Stimulated activated CD4-positive, alpha-beta T cell treated with anti-CD3 and anti-CD28 coated beads, Interleukin-2, amount 100 ng/mL, for 24 hours (primary cell): ENCODE measurements at regions not wholly inside any gene's neighbourhood (a gene's known extent, or its start where the extent isn't known, plus 50 kb on each side); places are given as distances from the start of the nearest gene placed in this dataset.
"Not testable (repeated sequence)": the region's sequence is repeated elsewhere in the genome, so short reads cannot be mapped to it uniquely, and the experiment has no call there.

ENCODE experiments used
- DNase-seq, 2 donors: peaks; one replicate each; pipeline ENCODE4 v3.0.0-alpha.2; 2020

DNA sequence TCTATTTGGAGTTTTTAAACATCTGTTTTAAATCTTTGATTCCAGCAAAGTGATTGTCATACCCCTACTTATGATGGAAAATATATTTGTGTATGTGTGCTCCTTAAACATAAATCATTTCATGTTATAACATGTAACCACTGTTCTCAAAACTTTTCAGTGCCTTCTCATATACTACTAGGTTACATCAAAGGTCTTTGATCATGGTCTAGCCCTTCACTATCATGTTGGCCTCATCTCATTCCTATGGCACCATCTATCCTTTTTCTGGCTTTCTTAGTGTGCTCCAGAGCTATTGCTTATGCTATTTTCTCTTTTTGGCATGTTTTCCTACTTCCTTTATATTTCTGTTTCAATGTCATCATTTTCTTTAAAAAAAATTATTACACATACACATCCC lies 367.9 kb upstream of the SLC39A10 start:
- no peak for DNase-seq

DNA sequence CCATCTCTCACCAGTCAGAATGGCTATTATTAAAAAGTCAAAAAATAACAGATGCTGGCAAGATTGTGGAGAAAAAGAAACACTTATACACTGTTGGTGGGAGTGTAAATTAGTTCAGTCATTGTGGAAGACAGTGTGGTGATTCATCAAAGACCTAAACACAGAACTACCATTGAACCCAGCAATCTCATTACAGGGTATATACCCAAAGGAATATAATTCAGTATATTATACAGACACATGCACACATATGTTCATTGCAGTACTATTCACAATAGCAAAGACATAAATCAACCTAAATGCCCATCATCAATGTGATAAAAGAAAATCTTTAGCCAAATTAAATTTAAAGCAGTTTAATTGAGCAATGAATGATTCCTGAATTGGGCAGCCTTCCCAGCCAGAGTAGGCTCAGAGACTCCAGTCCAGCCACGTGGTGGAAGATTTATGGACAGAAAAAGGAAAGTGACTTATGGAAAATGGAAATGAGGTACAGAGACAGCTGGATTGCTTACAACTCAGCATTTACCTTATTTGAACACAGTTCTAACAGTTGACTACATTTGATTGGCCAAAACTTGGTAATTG lies 377.1 kb upstream of the SLC39A10 start:
- no peak for DNase-seq

DNA sequence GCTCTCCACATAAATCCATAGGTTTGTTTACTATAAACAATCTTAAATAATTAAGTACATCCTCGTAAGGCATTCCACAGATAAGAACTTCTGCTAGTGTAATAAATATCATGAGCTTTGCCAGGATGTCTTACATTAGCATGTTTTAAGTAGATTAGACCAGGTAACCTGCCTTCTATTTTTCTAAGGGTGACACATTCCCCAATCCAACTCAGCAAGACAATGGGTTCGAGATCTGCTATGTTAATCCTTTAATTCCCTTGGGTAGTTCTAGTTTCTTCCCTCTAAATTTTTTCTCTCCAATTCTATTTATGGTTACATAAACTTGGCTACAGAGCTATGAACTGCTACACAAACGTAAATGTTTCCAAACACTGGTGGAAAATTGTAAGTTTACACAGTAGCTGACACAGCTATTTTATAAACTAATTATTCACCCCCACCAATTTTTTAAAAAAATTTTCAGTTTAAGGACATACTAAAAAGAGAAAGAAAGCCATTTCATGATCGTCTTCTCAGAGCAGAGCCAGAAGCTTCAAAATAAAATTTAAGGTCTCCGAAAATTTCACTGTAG lies 386.5 kb upstream of the SLC39A10 start:
- no peak for DNase-seq

DNA sequence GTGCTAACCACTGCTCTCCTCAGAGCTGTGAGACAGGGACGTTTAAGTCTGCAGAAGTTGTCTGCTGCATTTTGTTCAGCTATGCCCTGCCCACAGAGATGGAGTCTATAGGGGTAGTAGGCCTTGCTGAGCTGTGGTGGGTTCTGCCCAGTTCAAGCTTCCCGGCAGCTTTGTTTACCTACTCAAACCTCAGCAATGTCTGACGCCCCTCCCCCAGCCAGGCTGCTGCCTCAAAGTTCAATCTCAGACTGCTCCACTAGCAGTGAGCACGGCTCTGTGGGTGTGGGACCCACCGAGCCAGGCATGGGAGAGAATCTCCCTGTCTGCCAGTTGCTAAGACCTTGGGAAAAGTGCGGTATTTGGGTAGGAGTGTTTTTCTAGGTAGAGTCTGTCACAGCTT lies 387.8 kb upstream of the SLC39A10 start:
- DNase-seq: no peak

DNA sequence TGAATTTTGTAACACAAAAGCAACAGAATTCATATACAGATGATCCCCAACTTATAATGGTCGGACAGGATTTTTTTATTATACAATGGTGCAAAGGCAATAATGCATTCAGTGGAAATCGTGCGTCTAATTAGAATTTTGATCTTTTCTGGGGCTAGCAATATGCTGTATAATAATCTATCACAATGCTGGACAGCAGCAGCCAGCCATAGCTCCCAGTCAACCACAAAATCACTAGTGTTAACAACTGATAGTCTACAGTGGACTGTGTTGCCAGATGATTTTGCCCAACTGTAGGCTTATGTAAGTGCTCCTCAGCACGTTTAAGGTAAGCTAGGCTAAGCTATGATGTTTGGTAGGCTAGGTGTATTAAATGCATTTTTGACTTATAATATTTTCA lies 399.0 kb upstream of the SLC39A10 start:
- no peak for DNase-seq

DNA sequence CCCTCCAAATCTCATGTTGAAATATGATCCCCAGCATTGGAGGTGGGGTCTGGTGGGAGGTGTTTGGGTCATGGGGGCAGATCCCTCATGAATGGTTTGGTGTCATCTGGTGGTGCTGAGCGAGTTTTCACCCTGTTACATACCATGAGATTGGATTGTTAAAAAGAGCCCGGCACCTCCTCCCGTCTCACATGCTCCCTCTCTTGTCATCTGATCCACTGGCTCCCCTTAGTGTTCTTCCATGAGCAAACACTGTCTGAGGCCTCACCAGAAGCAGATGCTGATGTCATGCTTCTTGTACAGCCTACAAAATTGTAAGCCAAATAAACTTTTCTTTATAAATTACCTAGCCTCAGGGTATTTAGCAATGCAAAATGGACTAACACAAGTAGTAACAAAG lies 405.0 kb upstream of the SLC39A10 start:
- no peak for DNase-seq

DNA sequence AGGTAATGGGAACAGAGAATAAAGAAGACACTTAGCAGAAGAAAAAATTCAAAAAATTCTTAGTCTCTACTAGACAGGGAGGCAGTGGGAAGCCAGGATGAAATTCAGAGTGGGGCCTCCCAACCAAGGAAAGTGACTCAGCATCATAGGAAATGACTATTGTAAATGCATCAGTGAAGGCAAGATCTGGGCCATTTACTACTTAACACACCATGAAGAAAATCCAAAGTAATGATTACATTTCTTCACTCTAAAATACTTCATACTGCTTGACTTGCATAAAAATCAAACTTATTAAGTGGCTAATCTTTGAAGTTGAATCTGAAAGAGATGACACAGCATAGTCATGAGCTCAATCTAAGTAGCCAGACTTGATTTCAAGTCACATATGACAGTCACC lies 405.8 kb upstream of the SLC39A10 start:
- no peak for DNase-seq

DNA sequence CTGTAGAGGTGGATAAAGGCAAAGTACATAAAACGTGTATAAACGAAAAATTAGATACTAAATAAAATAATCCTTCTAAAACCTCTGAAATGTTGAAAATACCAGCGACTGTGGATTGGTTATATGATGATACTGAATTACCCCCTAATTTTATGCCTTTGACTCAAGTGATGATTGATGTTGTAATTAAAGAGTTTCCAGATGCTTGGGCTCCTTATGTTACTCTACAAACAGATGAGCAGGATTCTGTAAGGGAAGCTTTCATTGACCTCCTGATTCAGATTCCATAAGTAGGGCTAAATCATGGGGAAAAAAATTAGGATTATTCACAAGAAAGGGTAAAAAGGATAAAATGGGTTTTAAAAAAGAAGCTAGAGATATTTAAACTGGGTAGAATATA lies 418.2 kb upstream of the SLC39A10 start:
- DNase-seq: no peak

DNA sequence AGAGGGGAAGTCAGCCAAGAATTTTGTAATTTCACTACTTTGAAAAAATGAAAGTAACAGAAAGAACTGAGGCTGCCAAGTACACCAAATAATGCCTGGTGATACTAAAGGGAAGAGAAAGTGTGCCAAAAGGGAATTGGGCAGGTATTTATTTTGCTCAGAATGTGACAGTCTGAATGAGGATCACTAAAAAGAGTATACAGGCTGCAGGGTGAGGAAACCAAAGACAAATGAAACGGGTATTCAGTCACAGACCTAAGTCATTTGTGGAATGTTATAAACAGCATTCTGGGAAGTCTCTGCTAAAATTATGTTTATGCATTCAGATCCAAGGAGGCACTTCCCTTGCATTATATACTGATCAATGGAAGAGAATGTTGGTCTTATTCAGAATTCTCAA lies 418.6 kb upstream of the SLC39A10 start:
- no peak for DNase-seq

DNA sequence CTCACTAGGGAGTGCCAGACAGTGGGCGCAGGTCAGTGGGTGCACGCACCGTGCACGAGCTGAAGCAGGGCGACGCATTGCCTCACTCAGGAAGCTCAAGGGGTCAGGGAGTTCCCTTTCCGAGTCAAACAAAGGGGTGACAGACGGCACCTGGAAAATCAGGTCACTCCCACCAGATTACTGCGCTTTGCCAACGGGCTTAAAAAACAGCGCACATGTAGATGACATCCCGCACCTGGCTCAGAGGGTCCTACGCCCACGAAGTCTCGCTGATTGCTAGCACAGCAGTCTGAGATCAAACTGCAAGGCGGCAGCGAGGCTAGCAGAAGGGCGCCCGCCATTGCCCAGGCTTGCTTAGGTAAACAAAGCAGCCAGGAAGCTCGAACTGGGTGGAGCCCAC lies 428.5 kb upstream of the SLC39A10 start:
- not testable (repeated sequence) for DNase-seq

DNA sequence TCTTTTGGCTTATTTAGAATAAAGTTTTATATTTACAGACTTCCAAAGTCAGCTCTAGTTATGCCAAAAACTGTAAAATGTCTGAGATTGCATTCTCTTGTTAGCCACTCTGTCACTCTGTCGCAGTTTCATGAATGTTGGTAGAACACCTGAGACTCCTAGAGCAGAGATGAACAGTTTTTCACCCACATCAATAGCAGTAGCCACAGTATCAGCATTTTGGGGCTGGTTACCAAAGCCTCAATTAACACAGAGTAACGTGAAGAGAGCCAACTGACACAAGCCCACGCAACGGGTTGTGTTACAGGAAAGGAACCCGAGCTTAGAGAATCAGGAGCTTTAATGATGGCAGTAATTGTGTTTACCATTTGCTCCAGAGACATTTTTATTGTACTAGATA lies 443.0 kb upstream of the SLC39A10 start:
- no peak for DNase-seq

DNA sequence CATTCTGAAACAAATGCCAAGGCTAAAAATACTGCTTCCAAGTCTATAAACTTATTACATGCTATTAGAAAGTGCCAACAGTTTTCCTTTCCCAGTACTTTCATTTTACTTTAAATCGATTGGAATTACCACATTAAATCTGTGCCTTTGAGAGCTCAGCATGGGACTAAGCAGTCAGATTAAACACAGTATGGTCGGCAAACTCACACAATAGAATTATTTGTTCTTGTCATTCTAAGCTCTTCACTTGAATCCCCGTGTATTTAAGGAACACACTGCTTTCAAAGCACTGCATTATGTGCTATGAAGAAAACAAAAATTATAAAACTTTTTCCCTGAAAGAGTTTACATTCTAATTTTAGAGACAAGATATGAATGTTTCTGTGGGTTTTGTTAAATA lies 444.4 kb upstream of the SLC39A10 start:
- DNase-seq: no peak

DNA sequence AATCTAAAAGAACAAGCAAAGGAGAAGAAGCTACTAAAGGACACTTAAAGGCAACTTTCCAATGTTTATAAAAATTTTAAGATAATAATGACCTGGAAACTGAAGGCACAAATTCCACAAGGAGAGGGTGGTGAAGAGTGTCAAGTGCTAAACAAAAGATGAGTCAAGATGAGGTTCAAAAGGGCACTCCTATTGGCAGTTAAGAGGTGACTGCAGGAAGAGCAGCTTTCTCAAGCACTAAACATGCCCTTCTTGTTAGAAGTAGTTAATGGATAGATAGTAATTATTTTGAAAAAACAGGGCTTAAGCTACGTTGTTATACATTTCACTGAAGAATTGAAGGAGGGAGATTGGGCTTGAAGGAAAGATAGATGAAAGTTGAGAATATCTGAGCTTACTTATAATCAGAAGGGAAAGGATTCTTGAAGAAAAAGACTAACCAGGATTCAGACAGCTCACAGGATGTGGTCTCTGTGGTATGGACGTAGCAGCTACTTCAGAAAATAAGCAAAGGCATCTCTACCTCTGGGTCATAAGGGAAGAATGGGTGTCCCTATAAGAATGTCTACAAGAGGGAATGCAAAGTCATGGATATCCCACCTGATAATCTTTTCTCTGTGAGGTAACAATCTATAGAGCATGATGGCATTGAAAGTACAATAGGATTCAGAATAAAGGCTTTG lies 454.7 kb upstream of the SLC39A10 start:
- no peak for DNase-seq

DNA sequence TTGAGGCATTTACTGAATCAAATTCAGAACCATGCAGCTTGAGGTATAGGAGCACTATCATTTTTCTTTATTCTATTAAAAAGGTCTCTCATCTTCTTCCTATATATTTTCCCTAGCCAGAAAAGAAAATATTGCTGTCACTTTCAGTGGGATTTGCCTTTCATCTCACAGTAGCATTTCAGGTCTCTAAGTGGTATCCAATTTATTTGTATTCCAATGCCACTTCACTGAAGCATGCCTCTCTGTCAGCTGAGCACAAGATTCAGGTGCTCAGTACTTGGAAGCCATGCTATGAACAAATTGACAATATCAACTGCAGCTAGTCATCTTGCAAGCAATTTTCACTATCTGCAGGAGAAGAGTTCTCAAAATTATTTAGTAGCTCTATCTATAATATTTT lies 457.2 kb upstream of the SLC39A10 start:
- no peak for DNase-seq

DNA sequence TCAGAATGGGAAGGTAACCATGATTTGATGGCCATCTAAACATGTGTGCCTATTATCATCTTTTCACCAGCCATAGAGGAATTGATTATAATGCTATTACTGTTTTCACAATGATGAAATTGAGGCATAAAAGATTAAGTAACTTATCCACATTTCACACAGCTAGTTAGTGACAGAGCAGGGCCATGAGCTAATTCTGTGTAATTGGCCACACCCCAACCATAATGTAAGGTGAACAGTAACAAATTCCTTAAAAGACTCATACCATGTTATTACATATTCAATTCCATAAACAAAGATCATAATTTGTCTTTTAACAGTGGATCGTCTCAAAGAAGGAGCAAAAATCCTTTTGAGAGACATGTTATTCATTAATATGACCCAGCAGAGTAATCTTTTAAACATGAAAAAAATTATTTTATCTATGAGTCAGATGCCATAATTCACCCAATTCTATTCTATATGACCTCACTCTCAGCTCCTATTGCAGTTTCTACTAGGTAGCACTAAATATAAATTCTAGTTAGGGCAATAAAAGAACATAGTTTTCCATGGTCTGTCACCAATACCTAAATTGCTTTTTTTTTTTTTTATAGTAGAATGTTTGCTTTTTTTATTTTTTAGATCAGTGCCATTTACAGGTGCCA lies 475.8 kb upstream of the SLC39A10 start:
- DNase-seq: no peak

DNA sequence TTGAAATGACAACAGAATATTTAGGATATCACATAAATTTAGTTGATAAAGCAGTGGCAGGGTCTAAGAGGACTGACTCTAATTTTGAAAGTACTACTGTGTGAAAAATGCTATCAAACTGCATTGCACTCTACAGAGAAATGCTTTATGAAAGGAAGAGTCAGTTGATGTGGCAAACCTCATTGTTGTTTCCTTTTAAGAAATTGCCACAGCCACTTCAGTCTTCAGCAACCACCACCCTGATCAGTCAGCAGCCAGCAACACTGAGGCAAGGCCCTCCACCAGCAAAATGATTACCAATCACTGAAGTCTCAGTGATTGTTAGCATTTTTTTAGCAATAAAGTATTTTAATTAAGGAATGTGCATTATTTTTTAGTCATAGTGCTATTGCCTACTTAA lies 488.7 kb upstream of the SLC39A10 start:
- DNase-seq: no peak

DNA sequence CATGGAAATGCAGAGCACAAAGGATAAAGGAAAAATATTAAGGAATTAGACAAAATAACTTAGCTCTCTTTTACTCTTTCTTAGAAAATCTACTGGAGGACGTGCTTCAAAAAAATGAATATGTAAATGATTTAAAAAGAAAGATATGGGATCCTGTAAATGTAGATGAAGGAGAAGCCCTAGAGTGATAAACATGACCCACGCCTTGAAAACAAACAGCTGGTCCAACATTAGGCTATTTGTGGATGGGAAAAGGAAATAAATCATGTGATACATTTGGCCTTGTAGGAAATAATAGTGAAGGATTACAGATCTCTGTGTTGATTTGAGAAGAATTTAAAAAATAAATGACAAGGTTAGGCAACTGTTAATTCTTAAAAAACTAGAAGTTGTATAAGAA lies 492.1 kb upstream of the SLC39A10 start:
- DNase-seq: no peak

DNA sequence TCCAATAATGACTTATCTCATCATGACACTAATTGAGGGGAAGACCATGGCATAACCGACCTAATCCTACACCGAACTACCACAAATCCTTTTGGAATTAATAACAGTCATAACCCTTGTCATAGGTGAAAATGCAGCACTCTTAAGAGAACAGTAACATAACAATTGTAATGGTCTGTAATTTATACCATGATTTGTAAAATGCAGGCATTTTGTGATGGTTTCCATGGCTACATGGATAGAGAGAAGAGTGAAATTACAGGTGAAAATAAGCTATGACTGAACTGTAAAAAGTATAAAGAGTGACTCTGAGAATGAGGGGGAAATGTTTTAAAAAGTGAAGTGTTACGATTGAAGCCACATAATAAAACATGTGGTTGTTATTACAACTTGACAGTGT lies 494.1 kb upstream of the SLC39A10 start:
- no peak for DNase-seq

DNA sequence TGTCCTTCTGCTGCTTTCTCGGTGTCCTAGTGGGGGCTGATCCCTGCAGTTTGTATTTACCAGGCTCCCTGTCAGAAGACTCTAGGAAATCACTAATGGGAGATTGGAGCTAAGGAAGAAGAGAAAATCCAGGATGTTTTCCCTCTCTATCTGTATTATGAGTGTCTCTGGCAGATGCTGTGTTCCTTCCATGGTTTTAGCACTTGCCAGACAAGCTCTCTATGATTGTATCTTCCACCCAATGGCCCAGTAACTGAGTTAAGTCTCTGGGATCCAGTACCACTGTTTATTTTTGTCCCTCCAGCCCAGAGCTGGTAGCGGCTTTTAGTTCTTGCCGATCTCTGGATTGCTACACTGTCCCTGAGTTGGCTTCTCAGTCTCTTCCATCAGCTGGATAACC lies 494.8 kb upstream of the SLC39A10 start:
- DNase-seq: no peak

DNA sequence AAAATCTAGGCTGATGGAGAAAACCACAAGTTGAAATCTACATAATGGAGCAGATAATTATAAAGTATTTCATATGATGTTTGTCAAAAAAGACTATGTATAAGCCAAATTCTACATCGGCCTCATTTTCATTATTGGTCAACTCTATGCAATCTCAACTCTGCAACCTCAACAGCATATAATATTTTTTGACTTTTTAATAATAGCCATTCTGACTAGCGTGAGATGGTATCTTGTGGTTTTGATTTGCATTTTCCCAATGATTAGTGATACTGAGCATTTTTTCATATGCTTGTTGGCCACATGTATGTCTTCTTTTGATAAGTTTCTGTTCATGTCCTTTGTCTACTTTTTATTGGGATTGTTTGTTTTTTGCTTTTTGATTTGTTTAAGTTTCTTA lies 496.1 kb upstream of the SLC39A10 start:
- DNase-seq: no peak

DNA sequence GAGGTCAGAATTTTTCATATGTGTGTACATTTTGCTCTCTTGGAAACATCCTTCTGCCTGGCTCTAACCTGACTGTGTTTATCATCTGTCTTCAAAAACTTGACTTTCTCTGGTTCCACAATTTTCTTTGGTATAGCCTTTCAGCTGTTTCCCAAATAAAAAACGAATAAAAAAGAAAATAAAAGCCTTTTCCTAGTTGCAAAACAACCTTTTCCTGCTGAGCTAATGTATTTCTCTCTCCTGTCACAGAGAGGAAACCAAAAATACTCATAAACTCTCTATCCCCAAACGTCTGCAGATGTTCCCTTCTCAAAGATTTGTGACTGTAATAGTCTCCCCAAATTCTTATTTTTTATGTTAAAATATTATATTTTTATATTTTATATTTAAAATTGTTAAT lies 505.3 kb upstream of the SLC39A10 start:
- DNase-seq: no peak

DNA sequence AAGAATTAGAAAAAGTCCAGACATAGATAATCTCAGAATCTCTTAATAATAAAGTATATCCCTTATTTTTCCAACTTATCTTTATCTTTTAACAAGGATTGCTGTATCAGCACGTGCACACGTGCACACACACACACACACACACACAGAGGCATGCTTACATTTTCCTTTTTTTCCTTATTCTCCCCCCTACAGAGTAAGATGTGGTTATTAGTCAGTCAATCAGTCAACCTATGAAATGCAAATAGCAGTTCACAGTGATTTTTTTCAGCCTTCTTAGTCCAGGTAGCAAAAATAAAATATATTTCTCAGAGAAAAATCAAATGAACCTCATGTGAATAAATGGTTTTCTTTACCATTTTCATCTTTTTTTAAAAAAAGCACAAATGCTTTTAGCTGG lies 506.2 kb upstream of the SLC39A10 start:
- DNase-seq: no peak

DNA sequence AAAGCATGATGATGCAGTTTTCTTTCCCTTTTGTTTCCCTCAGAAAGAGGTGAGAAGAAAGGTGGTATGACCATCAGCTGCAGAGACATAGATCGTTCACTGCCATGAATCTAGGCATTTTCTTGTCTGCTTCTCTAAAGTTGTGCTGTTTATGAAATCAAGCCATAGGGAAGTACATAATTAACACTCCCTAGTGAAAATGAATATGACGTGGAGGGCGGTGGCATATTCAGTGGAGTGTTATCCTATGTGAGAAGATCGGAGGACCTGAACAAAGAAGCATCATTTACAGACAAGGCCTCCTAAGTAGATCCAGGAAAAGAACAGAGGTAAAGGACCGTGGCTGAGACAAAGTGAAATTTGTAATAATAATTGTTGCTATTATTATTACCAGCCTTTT lies 509.0 kb upstream of the SLC39A10 start:
- DNase-seq: no peak

DNA sequence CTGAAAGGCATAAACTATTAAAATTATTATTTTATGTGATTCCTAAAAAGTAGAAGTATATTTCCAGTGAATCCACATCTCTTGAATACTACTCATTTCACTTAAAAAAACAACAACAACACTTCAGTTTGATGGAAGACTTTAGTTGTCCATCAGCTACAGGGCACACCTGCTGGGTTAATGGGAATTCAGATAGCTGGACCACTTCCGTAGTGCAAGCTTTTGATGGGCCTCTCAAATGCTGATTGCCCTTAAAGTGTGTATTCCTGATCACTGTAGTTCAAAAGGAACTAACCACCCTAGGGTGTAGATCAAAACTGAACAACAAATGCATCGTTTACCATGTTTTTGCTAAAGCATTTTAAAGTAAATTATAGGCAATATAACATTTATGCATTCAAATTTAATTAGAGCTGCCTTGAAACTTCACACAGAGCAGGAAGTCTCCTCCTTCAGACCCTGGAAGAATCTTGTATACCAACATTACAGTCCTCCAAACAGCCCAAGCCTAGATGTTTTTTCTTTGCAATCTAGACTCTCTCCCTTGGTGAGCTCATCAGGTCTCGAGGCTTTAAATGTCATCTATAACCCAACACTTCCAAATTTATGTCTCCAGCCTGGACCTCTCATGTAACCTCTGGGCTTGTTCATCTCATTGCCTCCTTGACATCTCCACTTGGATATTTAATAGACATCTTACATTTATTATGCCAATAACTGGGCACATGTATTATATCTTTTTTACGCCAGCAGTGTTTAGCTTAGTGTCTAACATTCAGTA lies 510.1 kb upstream of the SLC39A10 start:
- no peak for DNase-seq
